Skeletal muscle satellite cell (primary cell): ENCODE measurements at regions not wholly inside any gene's neighbourhood (a gene's known extent, or its start where the extent isn't known, plus 50 kb on each side); places are given as distances from the start of the nearest gene placed in this dataset.
"Not testable (repeated sequence)": the region's sequence is repeated elsewhere in the genome, so short reads cannot be mapped to it uniquely, and the experiment has no call there.

Experiments used
- H3K27me3 ChIP-seq: 2 replicates; pipeline ENCODE4 v1.7.0; 2013; ENCODE audit warnings: low read length; ENCODE audit not compliant: control insufficient read depth, insufficient read depth
- H3K36me3 ChIP-seq: 2 replicates; pipeline ENCODE4 v1.7.0; 2013; ENCODE audit warnings: mild to moderate bottlenecking, control low read depth, low read length; ENCODE audit not compliant: insufficient read depth
- H3K4me1 ChIP-seq: 2 replicates; pipeline ENCODE4 v1.7.0; 2013; ENCODE audit warnings: low read length; ENCODE audit not compliant: control insufficient read depth, insufficient read depth
- H3K4me2 ChIP-seq: 2 replicates; pipeline ENCODE4 v1.7.0; 2013; ENCODE audit warnings: mild to moderate bottlenecking, low read length
- H3K4me3 ChIP-seq: 2 replicates; pipeline ENCODE4 v1.7.0; 2013; ENCODE audit warnings: low read length
- H3K9ac ChIP-seq: 2 replicates; pipeline ENCODE4 v1.7.0; 2013; ENCODE audit warnings: mild to moderate bottlenecking, low read depth, low read length, moderate library complexity
- H3K9me3 ChIP-seq: replicated peaks from 2 replicates; pipeline ENCODE4 v1.7.0; 2013; ENCODE audit warnings: mild to moderate bottlenecking, control low read depth, low read length

DNA sequence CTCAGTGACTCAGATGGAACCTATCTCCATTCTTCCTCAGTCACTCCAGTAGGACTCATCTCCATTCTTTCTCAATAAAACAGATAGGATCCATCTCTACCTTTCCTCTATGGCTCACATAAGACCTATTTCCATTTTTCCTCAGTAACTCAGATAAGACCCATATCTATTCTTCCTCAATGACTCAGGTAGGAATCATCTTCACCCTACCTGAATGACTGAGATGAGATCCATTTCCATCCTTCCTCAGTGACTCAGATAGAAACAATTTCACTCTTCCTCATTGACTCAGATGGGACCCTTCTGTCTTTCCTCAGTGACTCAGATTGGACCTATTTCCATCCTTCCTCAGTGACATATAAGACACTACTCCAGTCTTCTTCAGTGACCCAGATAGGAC is 165.1 kb downstream of the FBXO4 start:
- no peaks in the 10 kb centered on the region for H3K9me3 ChIP-seq
- no peak overlapping the region for H3K4me2 ChIP-seq
- H3K27me3 ChIP-seq, result no peaks in the 10 kb centered on the region
- no peak overlapping the region for H3K9ac ChIP-seq
- no peaks in the 10 kb centered on the region for H3K4me1 ChIP-seq
- H3K36me3 ChIP-seq, result no peaks in the 10 kb centered on the region
- no peak overlapping the region for H3K4me3 ChIP-seq

DNA sequence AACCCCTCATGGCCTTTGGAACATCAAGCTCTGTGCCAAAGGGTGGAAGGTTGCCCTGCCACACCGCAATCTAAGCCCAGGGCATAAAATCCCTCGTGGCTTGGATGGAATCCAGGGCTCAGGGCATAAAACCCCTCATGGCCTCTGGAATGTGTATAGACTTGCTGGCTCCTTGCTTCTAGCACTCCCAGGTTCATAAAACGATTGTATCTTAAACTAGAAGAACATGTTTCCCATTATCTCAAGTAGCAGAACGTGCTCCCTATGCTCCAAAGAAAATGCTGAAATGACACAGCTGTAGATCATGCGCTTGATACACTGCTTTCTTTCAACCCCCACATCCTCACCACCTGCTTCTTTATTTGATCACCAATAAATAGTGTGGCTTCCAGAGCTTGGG is 174.8 kb downstream of the FBXO4 start:
- H3K9ac ChIP-seq, H3K27me3 ChIP-seq, H3K4me3 ChIP-seq: not testable (repeated sequence)

GRCh38 chr5:42108468-42108867 is 183.4 kb downstream of the FBXO4 start:
- H3K9ac ChIP-seq, result no peak overlapping the region
- H3K9me3 ChIP-seq, result no peaks in the 10 kb centered on the region
- H3K4me3 ChIP-seq, result no peak overlapping the region
- no peaks in the 10 kb centered on the region for H3K27me3 ChIP-seq
- H3K4me2 ChIP-seq, result no peak overlapping the region
- no peaks in the 10 kb centered on the region for H3K4me1 ChIP-seq
- H3K36me3 ChIP-seq, result no peaks in the 10 kb centered on the region

More for the DNA sequence above, 174.8 kb downstream of the FBXO4 start:
- not testable (repeated sequence) for H3K36me3 ChIP-seq, H3K4me1 ChIP-seq, H3K9me3 ChIP-seq, H3K4me2 ChIP-seq

- H3K4me2 ChIP-seq, result no peak overlapping the region
- H3K4me1 ChIP-seq, result no peaks in the 10 kb centered on the region
- no peak overlapping the region for H3K9ac ChIP-seq
- no peak overlapping the region for H3K4me3 ChIP-seq
- H3K27me3 ChIP-seq, result no peaks in the 10 kb centered on the region
- no peaks in the 10 kb centered on the region for H3K9me3 ChIP-seq
- no peaks in the 10 kb centered on the region for H3K36me3 ChIP-seq
These were observed 184.0 kb downstream of the FBXO4 start for GRCh38 chr5:42109006-42109572.

DNA sequence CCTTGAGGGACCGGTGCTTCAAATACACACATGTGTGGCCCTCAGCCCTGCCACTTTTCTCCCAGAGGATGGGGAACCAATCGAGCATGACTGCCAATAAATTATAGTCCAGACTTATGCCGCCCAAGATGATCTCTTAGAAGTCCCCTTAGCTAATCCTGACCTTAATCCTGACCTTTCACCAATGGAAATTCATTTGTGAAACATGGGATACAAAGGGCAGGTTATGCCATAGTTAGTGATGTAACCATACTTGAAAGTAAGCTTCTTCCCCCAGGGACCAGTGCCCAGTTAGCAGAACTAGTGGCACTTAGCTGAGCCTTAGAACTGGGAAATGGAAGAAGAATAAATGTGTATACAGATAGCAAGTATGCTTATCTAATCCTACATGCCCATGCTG is 190.6 kb downstream of the FBXO4 start:
- not testable (repeated sequence) for H3K36me3 ChIP-seq, H3K9me3 ChIP-seq, H3K4me3 ChIP-seq, H3K4me1 ChIP-seq, H3K27me3 ChIP-seq, H3K9ac ChIP-seq, H3K4me2 ChIP-seq

DNA sequence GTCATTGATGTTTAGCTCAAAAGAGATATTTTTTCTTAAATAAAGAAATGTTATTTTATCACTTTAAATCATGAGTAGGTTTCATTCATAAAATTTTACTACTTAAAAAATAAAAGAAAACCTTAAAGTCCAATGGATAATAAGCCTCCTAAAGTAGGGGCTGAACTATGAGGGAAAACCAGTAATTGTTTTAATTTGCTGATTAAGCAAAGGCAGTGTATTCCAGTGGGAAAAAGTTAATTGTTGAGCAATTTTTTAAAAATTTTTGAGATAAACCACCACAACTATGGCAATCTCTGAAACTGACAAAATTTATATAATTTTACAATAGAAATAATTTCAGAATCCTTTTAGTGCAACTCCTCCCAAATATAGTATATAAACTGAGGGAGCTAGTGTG is 195.0 kb downstream of the FBXO4 start:
- Histone ChIP-seq H3K36me3 (no peaks in the 10 kb centered on the region), H3K27me3 (peaks cover 2% of the 10 kb centered on the region), H3K4me2 (no peak overlapping the region), H3K4me3 (no peak overlapping the region), H3K9ac (no peak overlapping the region), H3K4me1 (no peaks in the 10 kb centered on the region), H3K9me3 (no peaks in the 10 kb centered on the region)

DNA sequence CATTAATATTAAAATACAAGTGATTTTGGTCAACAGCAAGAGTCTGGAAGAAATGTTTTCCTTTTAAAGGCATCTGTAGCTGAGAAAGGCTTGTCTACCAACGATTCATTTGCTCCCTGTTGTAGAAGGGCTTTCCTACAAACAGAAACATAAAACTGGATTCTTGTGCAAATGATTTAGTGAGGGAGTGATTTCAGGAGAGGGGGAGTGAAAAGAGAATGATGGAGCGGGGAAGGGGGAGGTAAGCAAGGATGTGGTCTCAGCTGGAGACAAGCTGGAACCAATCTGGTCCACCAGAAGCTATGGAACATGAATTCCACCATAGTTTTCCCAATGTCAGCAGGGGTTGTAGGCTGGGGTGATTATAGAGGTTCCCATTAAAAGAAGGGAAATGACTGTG is 196.3 kb downstream of the FBXO4 start:
- Histone ChIP-seq H3K36me3 (no peaks in the 10 kb centered on the region), H3K4me2 (no peak overlapping the region), H3K9ac (no peak overlapping the region), H3K9me3 (no peaks in the 10 kb centered on the region), H3K4me1 (no peaks in the 10 kb centered on the region), H3K27me3 (peaks cover 4% of the 10 kb centered on the region), H3K4me3 (no peak overlapping the region)

- Histone ChIP-seq H3K4me3 (no peak overlapping the region), H3K4me2 (no peak overlapping the region)
These were observed 206.0 kb downstream of the FBXO4 start for GRCh38 chr5:42131081-42131480.

GRCh38 chr5:42143361-42143760 is 218.3 kb downstream of the FBXO4 start:
- no peak overlapping the region for H3K9ac ChIP-seq
- no peaks in the 10 kb centered on the region for H3K27me3 ChIP-seq
- no peak overlapping the region for H3K4me2 ChIP-seq
- no peaks in the 10 kb centered on the region for H3K36me3 ChIP-seq
- no peaks in the 10 kb centered on the region for H3K9me3 ChIP-seq
- H3K4me1 ChIP-seq, result no peaks in the 10 kb centered on the region
- no peak overlapping the region for H3K4me3 ChIP-seq

More at GRCh38 chr5:42131081-42131480, 206.0 kb downstream of the FBXO4 start:
- no peak overlapping the region for H3K9ac ChIP-seq
- no peaks in the 10 kb centered on the region for H3K9me3 ChIP-seq
- H3K27me3 ChIP-seq, result no peaks in the 10 kb centered on the region
- H3K4me1 ChIP-seq, result no peaks in the 10 kb centered on the region
- H3K36me3 ChIP-seq, result no peaks in the 10 kb centered on the region

DNA sequence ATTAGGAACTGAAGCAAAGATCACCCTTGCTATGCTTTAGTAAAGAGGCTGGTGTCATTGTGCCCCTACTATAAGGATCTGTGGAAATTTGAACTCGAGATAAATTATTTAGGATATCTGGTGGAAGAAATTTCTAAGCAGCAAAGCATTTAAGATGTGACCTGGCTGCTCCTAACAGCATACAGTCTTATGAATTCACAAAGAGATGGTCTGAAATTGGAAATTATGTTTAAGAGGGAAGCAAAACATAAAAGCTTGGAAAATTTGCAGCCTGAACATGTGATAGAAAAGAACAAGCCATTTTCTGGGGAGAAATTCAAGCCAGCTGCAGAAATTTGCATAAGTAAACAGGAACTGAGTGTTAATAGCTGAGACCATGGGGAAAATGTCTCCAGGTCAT is 223.7 kb downstream of the FBXO4 start:
- H3K9ac ChIP-seq, result no peak overlapping the region
- no peaks in the 10 kb centered on the region for H3K36me3 ChIP-seq
- no peaks in the 10 kb centered on the region for H3K9me3 ChIP-seq
- H3K27me3 ChIP-seq, result no peaks in the 10 kb centered on the region
- H3K4me3 ChIP-seq, result no peak overlapping the region
- no peak overlapping the region for H3K4me2 ChIP-seq
- H3K4me1 ChIP-seq, result no peaks in the 10 kb centered on the region

GRCh38 chr5:42157215-42157614 is 232.1 kb downstream of the FBXO4 start:
- no peak overlapping the region for H3K4me3 ChIP-seq
- H3K9me3 ChIP-seq, result no peaks in the 10 kb centered on the region
- H3K27me3 ChIP-seq, result no peaks in the 10 kb centered on the region
- no peaks in the 10 kb centered on the region for H3K36me3 ChIP-seq
- no peak overlapping the region for H3K4me2 ChIP-seq
- no peak overlapping the region for H3K9ac ChIP-seq
- H3K4me1 ChIP-seq, result no peaks in the 10 kb centered on the region

DNA sequence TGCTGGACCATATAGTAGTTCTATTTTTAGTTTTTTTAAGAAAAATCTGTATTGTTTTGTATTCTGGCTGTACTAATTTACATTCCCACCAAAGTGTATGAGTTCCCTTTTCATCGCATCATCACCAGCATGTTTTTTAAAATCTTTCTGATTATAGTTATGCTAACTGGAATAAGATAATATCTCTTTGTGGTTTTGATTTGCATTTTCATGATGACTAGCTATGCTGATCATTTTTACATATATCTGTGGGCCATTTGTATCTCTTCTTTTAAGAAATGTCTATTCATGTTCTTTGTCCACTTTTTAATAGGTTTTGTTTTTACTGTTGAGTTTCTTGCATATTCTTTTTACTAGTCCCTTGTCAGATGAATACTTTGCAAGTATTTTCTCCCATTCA is 238.0 kb downstream of the FBXO4 start:
- Histone ChIP-seq H3K27me3 (no peaks in the 10 kb centered on the region), H3K4me1 (no peaks in the 10 kb centered on the region), H3K4me3 (no peak overlapping the region), H3K36me3 (no peaks in the 10 kb centered on the region), H3K9me3 (no peaks in the 10 kb centered on the region), H3K4me2 (no peak overlapping the region), H3K9ac (no peak overlapping the region)
